GM23338 (cell line): ENCODE measurements at regions not wholly inside any gene's neighbourhood (a gene's known extent, or its start where the extent isn't known, plus 50 kb on each side); places are given as distances from the start of the nearest gene placed in this dataset.

ENCODE experiments used
- ATAC-seq: fragments of 200-7000 bp; cut with Tn5 transposase; 3 replicates; pipeline ENCODE4 v1.9.1; 2020
- DNase-seq: peaks from one replicate; pipeline ENCODE4 v3.0.0-alpha.2; 2015; ENCODE audit warnings: low spot score
- H2AFZ ChIP-seq: fragments of 200-600 bp; sonication (generic); 2 replicates; pipeline ENCODE4 v1.8.0; 2016; ENCODE audit warnings: antibody characterized with exemption, mild to moderate bottlenecking, moderate library complexity
- H3F3A ChIP-seq: fragments of 200-600 bp; sonication (generic); replicated peaks from 2 replicates; pipeline ENCODE4 v1.8.0; 2017; ENCODE audit warnings: antibody characterized with exemption, mixed run types, low read depth
- H3K27ac ChIP-seq: fragments of 200-600 bp; sonication (generic); 2 replicates; pipeline ENCODE4 v1.6.1; 2016; ENCODE audit warnings: low read depth
- H3K27me3 ChIP-seq: fragments of 200-600 bp; sonication (generic); 2 replicates; pipeline ENCODE4 v1.8.0; 2016; ENCODE audit warnings: mild to moderate bottlenecking, mixed run types, moderate library complexity; ENCODE audit not compliant: insufficient read depth
- H3K36me3 ChIP-seq: fragments of 200-600 bp; sonication (generic); 2 replicates; pipeline ENCODE4 v1.8.0; 2016; ENCODE audit warnings: mild to moderate bottlenecking; ENCODE audit not compliant: insufficient read depth
- H3K4me1 ChIP-seq: fragments of 200-600 bp; sonication (generic); 2 replicates; pipeline ENCODE4 v1.8.0; 2016; ENCODE audit warnings: mild to moderate bottlenecking, moderate library complexity; ENCODE audit not compliant: insufficient read depth
- H3K4me2 ChIP-seq: fragments of 200-600 bp; sonication (generic); 2 replicates; pipeline ENCODE4 v1.7.1; 2017; ENCODE audit warnings: mixed run types
- H3K4me3 ChIP-seq: fragments of 200-600 bp; sonication (generic); 2 replicates; pipeline ENCODE4 v1.6.1; 2016; ENCODE audit warnings: mixed run types
- H3K79me2 ChIP-seq: fragments of 200-600 bp; sonication (generic); replicated peaks from 2 replicates; pipeline ENCODE4 v1.8.0; 2017; ENCODE audit warnings: mild to moderate bottlenecking; ENCODE audit not compliant: insufficient read depth
- H3K9me2 ChIP-seq: fragments of 200-600 bp; sonication (generic); 2 replicates; pipeline ENCODE4 v1.8.0; 2017; ENCODE audit not compliant: insufficient read depth
- H4K20me1 ChIP-seq: fragments of 200-600 bp; sonication (generic); replicated peaks from 2 replicates; pipeline ENCODE4 v1.8.0; 2017; ENCODE audit warnings: mild to moderate bottlenecking; ENCODE audit not compliant: insufficient read depth
- H3K27ac Mint-ChIP-seq: 2 replicates; pipeline ENCODE4 v1.8.0; 2020; ENCODE audit warnings: inconsistent platforms, mild to moderate bottlenecking, moderate library complexity, mixed read lengths
- H3K27me3 Mint-ChIP-seq: 3 replicates; pipeline ENCODE4 v1.8.0; 2022; ENCODE audit warnings: low read depth, mild to moderate bottlenecking, moderate library complexity, mixed read lengths, inconsistent platforms; ENCODE audit not compliant: insufficient read depth, poor library complexity
- H3K36me3 Mint-ChIP-seq: 3 replicates; pipeline ENCODE4 v1.8.0; 2021; ENCODE audit warnings: low read depth, mild to moderate bottlenecking, inconsistent platforms, moderate library complexity, mixed read lengths
- H3K4me1 Mint-ChIP-seq: 3 replicates; pipeline ENCODE4 v1.8.0; 2020; ENCODE audit warnings: mild to moderate bottlenecking, inconsistent platforms, mixed read lengths
- H3K4me3 Mint-ChIP-seq: 3 replicates; pipeline ENCODE4 v1.8.0; 2021; ENCODE audit warnings: moderate library complexity, mild to moderate bottlenecking, inconsistent platforms, mixed read lengths
- H3K9me3 Mint-ChIP-seq: 3 replicates; pipeline ENCODE4 v1.8.0; 2020; ENCODE audit warnings: moderate library complexity, mild to moderate bottlenecking, inconsistent platforms, mixed read lengths
- CREB1 ChIP-seq: fragments of 250-450 bp; sonication (Bioruptor Pico); IDR thresholded peaks from 2 replicates; pipeline ENCODE4 v1.5.0; 2020; ENCODE audit warnings: low read depth, mild to moderate bottlenecking, moderate library complexity
- EZH2phosphoT487 ChIP-seq: fragments of 200-600 bp; sonication (generic); IDR thresholded peaks from one replicate; pipeline ENCODE4 v1.8.1; 2018; ENCODE audit warnings: antibody characterized with exemption; ENCODE audit not compliant: unreplicated experiment
- JUNB ChIP-seq: IDR thresholded peaks from one replicate; pipeline ENCODE4 v1.6.1; 2016; ENCODE audit warnings: antibody characterized with exemption; ENCODE audit not compliant: unreplicated experiment
- POLR2AphosphoS5 ChIP-seq: IDR thresholded peaks from 2 replicates; pipeline ENCODE4 v1.6.1; 2016; ENCODE audit warnings: antibody characterized with exemption, low read depth
- REST ChIP-seq: IDR thresholded peaks from one replicate; pipeline ENCODE4 v1.6.1; 2018; ENCODE audit warnings: antibody characterized with exemption; ENCODE audit not compliant: unreplicated experiment
- STAT1 ChIP-seq: IDR thresholded peaks from one replicate; pipeline ENCODE4 v1.6.1; 2016; ENCODE audit warnings: antibody characterized with exemption; ENCODE audit not compliant: unreplicated experiment
- ZNF331 ChIP-seq: fragments of 250-450 bp; sonication (Bioruptor Pico); IDR thresholded peaks from 2 replicates; pipeline ENCODE4 v1.5.0; 2020; ENCODE audit warnings: low read depth, mild to moderate bottlenecking, moderate library complexity
- TF ChIP-seq, protein P1 (sequence below), 2 experiments: fragments of 200-600 bp in 1 of 2; sonication (generic) in 1 of 2; conservative IDR thresholded peaks; 2 replicates each; pipeline versions ENCODE4 v1.5.1 to v1.6.1; 2016 to 2017; ENCODE audit warnings: antibody characterized with exemption in 2 of 2, low read depth in 2 of 2, mild to moderate bottlenecking in 2 of 2, moderate library complexity in 1 of 2
- TF ChIP-seq, protein P2 (sequence below): fragments of 250-450 bp; sonication (Bioruptor Pico); IDR thresholded peaks from 2 replicates; pipeline ENCODE4 v1.5.0; 2020; ENCODE audit warnings: mild to moderate bottlenecking, moderate library complexity
- TF ChIP-seq, protein P3 (sequence below): IDR thresholded peaks from 2 replicates; pipeline ENCODE4 v1.6.1; 2016; ENCODE audit warnings: antibody characterized with exemption

DNA sequence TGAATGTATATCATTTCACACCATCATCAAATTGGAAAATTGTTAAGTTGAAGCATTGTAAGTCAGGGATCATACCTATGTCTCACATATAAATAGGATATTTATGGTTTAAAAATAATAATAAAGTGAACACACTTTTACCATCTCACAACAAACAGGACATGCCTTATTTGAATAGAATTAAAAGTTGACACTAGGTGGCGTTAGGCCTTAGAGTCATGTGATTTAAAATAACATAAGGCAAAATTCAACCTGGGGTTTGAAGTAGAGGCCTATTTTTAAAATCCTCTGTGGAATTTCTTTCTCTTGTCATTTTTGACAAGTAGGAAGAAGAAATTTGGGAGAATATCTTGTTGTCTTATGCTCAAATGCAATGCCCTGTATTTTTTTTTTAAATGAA, 184.7 kb upstream of the PCDH15 start:
- Histone ChIP-seq H3K9me2 (no peaks in the 10 kb centered on the region; the same call in 1 of the 2 replicates), H3K4me1 (no peaks in the 10 kb centered on the region), H3F3A (no peaks in the 10 kb centered on the region), H3K79me2 (no peaks in the 10 kb centered on the region), H3K4me2 (no peak overlapping the region), H3K27ac (no peak overlapping the region), H3K4me3 (no peak overlapping the region), H3K27me3 (no peaks in the 10 kb centered on the region), H4K20me1 (no peaks in the 10 kb centered on the region), H2AFZ (no peak overlapping the region), H3K36me3 (no peaks in the 10 kb centered on the region)
- DNase-seq, result peak; percentile 73
- Mint-ChIP-seq H3K27me3 (no peaks in the 10 kb centered on the region), H3K4me1 (no peaks in the 10 kb centered on the region), H3K4me3 (no peak overlapping the region), H3K36me3 (peaks cover 14% of the 10 kb centered on the region; the same call in 2 of the 3 replicates), H3K9me3 (peaks cover 25% of the 10 kb centered on the region), H3K27ac (no peak overlapping the region)
- no peak for TF ChIP-seq STAT1
- TF ChIP-seq, protein P1, sequence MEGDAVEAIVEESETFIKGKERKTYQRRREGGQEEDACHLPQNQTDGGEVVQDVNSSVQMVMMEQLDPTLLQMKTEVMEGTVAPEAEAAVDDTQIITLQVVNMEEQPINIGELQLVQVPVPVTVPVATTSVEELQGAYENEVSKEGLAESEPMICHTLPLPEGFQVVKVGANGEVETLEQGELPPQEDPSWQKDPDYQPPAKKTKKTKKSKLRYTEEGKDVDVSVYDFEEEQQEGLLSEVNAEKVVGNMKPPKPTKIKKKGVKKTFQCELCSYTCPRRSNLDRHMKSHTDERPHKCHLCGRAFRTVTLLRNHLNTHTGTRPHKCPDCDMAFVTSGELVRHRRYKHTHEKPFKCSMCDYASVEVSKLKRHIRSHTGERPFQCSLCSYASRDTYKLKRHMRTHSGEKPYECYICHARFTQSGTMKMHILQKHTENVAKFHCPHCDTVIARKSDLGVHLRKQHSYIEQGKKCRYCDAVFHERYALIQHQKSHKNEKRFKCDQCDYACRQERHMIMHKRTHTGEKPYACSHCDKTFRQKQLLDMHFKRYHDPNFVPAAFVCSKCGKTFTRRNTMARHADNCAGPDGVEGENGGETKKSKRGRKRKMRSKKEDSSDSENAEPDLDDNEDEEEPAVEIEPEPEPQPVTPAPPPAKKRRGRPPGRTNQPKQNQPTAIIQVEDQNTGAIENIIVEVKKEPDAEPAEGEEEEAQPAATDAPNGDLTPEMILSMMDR (conservative IDR thresholded peaks at IDR 0.05; ENCODE audit: low read depth in 2 of 2), result peak; percentile 57 to 70
- ATAC-seq, result no peak

GRCh38 chr10:54983255-54983654, 182.2 kb upstream of the PCDH15 start:
- no peaks in the 10 kb centered on the region for H3F3A ChIP-seq
- H3K27me3 Mint-ChIP-seq, result no peaks in the 10 kb centered on the region
- no peaks in the 10 kb centered on the region for H3K36me3 ChIP-seq
- H4K20me1 ChIP-seq, result no peaks in the 10 kb centered on the region
- no peaks in the 10 kb centered on the region for H3K4me1 Mint-ChIP-seq
- no peaks in the 10 kb centered on the region for H3K4me1 ChIP-seq
- DNase-seq, result no peak
- H3K9me3 Mint-ChIP-seq, result peaks cover 10% of the 10 kb centered on the region
- H3K36me3 Mint-ChIP-seq, result peaks cover 7% of the 10 kb centered on the region; the same call in 1 of the 3 replicates
- H3K27me3 ChIP-seq, result no peaks in the 10 kb centered on the region
- H3K79me2 ChIP-seq, result no peaks in the 10 kb centered on the region
- ATAC-seq, result no peak
- no peaks in the 10 kb centered on the region; the same call in 1 of the 2 replicates for H3K9me2 ChIP-seq
- H3K27ac ChIP-seq, result no peak overlapping the region
- H3K4me3 ChIP-seq, result no peak overlapping the region
- H3K4me2 ChIP-seq, result no peak overlapping the region
- H3K4me3 Mint-ChIP-seq, result no peak overlapping the region
- no peak overlapping the region for H2AFZ ChIP-seq
- no peak overlapping the region for H3K27ac Mint-ChIP-seq
- TF ChIP-seq ZNF331 (CRISPR knock-in tag) (no peak), EZH2phosphoT487 (no peak), REST (no peak), JUNB (no peak), CREB1 (no peak), POLR2AphosphoS5 (no peak)
- TF ChIP-seq, protein P2, sequence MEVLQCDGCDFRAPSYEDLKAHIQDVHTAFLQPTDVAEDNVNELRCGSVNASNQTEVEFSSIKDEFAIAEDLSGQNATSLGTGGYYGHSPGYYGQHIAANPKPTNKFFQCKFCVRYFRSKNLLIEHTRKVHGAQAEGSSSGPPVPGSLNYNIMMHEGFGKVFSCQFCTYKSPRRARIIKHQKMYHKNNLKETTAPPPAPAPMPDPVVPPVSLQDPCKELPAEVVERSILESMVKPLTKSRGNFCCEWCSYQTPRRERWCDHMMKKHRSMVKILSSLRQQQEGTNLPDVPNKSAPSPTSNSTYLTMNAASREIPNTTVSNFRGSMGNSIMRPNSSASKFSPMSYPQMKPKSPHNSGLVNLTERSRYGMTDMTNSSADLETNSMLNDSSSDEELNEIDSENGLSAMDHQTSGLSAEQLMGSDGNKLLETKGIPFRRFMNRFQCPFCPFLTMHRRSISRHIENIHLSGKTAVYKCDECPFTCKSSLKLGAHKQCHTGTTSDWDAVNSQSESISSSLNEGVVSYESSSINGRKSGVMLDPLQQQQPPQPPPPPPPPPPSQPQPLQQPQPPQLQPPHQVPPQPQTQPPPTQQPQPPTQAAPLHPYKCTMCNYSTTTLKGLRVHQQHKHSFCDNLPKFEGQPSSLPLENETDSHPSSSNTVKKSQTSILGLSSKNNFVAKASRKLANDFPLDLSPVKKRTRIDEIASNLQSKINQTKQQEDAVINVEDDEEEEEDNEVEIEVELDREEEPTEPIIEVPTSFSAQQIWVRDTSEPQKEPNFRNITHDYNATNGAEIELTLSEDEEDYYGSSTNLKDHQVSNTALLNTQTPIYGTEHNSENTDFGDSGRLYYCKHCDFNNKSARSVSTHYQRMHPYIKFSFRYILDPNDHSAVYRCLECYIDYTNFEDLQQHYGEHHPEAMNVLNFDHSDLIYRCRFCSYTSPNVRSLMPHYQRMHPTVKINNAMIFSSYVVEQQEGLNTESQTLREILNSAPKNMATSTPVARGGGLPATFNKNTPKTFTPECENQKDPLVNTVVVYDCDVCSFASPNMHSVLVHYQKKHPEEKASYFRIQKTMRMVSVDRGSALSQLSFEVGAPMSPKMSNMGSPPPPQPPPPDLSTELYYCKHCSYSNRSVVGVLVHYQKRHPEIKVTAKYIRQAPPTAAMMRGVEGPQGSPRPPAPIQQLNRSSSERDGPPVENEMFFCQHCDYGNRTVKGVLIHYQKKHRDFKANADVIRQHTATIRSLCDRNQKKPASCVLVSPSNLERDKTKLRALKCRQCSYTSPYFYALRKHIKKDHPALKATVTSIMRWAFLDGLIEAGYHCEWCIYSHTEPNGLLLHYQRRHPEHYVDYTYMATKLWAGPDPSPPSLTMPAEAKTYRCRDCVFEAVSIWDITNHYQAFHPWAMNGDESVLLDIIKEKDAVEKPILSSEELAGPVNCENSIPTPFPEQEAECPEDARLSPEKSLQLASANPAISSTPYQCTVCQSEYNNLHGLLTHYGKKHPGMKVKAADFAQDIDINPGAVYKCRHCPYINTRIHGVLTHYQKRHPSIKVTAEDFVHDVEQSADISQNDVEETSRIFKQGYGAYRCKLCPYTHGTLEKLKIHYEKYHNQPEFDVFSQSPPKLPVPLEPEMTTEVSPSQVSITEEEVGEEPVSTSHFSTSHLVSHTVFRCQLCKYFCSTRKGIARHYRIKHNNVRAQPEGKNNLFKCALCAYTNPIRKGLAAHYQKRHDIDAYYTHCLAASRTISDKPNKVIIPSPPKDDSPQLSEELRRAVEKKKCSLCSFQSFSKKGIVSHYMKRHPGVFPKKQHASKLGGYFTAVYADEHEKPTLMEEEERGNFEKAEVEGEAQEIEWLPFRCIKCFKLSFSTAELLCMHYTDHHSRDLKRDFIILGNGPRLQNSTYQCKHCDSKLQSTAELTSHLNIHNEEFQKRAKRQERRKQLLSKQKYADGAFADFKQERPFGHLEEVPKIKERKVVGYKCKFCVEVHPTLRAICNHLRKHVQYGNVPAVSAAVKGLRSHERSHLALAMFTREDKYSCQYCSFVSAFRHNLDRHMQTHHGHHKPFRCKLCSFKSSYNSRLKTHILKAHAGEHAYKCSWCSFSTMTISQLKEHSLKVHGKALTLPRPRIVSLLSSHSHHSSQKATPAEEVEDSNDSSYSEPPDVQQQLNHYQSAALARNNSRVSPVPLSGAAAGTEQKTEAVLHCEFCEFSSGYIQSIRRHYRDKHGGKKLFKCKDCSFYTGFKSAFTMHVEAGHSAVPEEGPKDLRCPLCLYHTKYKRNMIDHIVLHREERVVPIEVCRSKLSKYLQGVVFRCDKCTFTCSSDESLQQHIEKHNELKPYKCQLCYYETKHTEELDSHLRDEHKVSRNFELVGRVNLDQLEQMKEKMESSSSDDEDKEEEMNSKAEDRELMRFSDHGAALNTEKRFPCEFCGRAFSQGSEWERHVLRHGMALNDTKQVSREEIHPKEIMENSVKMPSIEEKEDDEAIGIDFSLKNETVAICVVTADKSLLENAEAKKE (CRISPR knock-in tag), result no peak
- TF ChIP-seq, protein P3, sequence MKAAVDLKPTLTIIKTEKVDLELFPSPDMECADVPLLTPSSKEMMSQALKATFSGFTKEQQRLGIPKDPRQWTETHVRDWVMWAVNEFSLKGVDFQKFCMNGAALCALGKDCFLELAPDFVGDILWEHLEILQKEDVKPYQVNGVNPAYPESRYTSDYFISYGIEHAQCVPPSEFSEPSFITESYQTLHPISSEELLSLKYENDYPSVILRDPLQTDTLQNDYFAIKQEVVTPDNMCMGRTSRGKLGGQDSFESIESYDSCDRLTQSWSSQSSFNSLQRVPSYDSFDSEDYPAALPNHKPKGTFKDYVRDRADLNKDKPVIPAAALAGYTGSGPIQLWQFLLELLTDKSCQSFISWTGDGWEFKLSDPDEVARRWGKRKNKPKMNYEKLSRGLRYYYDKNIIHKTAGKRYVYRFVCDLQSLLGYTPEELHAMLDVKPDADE, result no peak
